Stimulated activated naive B cell treated with anti-CD40 and anti-IgM and Interleukin-4, amounts not matched to agents 10 μg/mL and 1 μg/mL and 100 μg/mL, for 72 hours (primary cell): ENCODE measurements at regions not wholly inside any gene's neighbourhood (a gene's known extent, or its start where the extent isn't known, plus 50 kb on each side); places are given as distances from the start of the nearest gene placed in this dataset.

ENCODE experiments used
- ATAC-seq, 2 donors: fragments of 150-1000 bp; cut with Tn5 transposase; replicated peaks; 2 replicates each; pipeline ENCODE4 v1.10.0; 2021; ENCODE audit warnings: moderate library complexity in 1 of 2
- DNase-seq: peaks from one replicate; pipeline ENCODE4 v3.0.0; 2021
- H3K27ac Mint-ChIP-seq: one replicate; pipeline ENCODE4 v1.8.0; 2022; ENCODE audit warnings: mild to moderate bottlenecking, mixed read lengths
- H3K27me3 Mint-ChIP-seq, 2 donors: one replicate each; pipeline ENCODE4 v1.8.0; 2022; ENCODE audit warnings: mixed read lengths in 2 of 2
- H3K36me3 Mint-ChIP-seq, 2 donors: one replicate each; pipeline ENCODE4 v1.8.0; 2022; ENCODE audit warnings: mixed read lengths in 2 of 2, mild to moderate bottlenecking in 1 of 2
- H3K4me1 Mint-ChIP-seq, 2 donors: one replicate each; pipeline ENCODE4 v1.8.0; 2022; ENCODE audit warnings: mixed read lengths in 2 of 2, mild to moderate bottlenecking in 1 of 2
- H3K4me3 Mint-ChIP-seq, 2 donors: one replicate each; pipeline ENCODE4 v1.8.0; 2022; ENCODE audit warnings: mild to moderate bottlenecking in 2 of 2, mixed read lengths in 2 of 2, moderate library complexity in 1 of 2
- H3K9me3 Mint-ChIP-seq, 2 donors: one replicate each; pipeline ENCODE4 v1.8.0; 2022; ENCODE audit warnings: mixed read lengths in 2 of 2, mild to moderate bottlenecking in 1 of 2

DNA sequence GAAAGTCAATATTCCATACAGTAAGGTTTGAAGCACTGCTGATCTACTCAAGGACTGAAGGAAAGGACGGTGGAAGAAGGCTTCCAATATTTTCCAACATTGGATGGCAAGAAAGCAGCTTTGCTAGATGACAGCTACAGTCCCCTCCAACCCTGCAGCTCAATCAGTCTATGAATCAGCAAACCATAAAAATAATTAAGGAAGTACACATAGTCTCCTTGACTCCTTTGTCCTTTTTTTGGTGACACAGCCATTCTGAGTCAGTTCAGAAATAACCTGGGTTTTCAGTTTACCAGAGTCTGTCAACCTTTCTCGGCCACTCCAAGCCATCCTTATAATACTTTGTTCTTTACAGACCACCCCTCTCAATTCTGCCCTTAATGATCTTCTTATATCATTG is 232.5 kb downstream of the IBTK start:
- no peak overlapping the region for H3K4me3 Mint-ChIP-seq
- DNase-seq (no peak), ATAC-seq (no peak)
- H3K4me1 Mint-ChIP-seq: no peaks in the 10 kb centered on the region
- H3K27ac Mint-ChIP-seq: no peak overlapping the region
- H3K9me3 Mint-ChIP-seq: peaks cover 4 to 7% of the 10 kb centered on the region in 2 donors
- no peaks in the 10 kb centered on the region for H3K36me3 Mint-ChIP-seq
- H3K27me3 Mint-ChIP-seq: no peaks in the 10 kb centered on the region

GRCh38 chr6:82013561-82014530 is 233.7 kb downstream of the IBTK start:
- Mint-ChIP-seq H3K4me3 (no peak overlapping the region), H3K4me1 (no peaks in the 10 kb centered on the region), H3K36me3 (no peaks in the 10 kb centered on the region), H3K27me3 (no peaks in the 10 kb centered on the region), H3K9me3 (peaks cover 7 to 13% of the 10 kb centered on the region in 2 donors), H3K27ac (no peak overlapping the region)
- DNase-seq (no peak), ATAC-seq (no peak)

DNA sequence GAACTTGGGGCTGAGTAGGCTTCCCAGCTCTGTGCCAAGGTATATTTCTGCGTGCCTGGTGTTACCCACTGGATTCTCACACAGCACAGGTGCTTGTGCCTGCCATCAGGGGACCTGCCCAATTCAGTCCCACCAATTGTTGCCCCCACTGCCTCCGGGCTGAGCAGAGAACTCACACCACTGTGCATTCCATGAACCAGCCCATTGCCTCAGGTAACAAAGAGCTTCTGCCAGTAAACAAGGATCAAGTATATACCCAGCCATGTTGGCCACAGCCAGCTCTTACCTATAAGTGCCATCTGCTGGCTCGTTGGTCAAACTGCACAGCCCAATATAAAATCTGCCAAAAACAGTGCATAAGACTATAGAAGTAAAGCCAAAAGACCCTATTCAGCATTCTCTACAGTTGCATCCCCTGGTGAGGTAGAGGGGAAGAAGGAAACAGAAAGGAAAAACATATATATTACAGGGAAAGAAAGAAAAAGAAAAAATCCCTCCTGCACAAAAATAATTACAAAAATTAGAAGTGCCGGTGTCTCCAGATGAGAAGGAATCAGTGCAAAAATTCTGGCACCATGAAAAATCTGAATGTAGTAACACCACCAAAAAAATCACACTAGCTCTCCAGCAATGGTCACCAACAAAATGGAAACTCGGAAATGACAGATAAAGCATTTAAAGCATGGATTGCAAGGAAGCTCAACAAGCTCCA is 241.4 kb downstream of the IBTK start:
- H3K27ac Mint-ChIP-seq: no peak overlapping the region
- peaks cover 0 to 5% of the 10 kb centered on the region in 2 donors for H3K27me3 Mint-ChIP-seq
- peaks cover 0 to 3% of the 10 kb centered on the region in 2 donors for H3K36me3 Mint-ChIP-seq
- DNase-seq (peak; percentile 4), ATAC-seq (peak; percentile 71 to 72)
- no peak overlapping the region for H3K4me3 Mint-ChIP-seq
- no peaks in the 10 kb centered on the region for H3K4me1 Mint-ChIP-seq
- H3K9me3 Mint-ChIP-seq: peaks cover 10 to 23% of the 10 kb centered on the region in 2 donors

DNA sequence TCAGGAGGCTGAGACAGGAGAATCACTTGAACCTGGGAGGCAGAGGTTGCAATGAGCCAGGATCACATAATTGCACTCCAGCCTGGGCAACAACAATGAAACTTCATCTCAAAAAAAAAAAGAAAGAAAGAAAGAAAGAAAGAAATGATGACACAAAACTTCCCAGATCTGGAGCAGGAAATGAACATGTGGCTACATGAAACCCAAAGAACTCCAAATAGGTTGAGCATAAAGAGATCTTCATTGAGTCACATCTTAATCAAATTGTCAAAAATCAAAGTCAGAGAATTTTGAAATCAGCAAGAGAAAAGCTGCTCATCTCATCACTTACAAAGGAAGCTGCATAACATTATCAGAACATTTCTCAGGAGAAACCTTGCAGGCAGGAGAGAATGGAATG is 247.0 kb downstream of the IBTK start:
- no peaks in the 10 kb centered on the region for H3K4me1 Mint-ChIP-seq
- H3K36me3 Mint-ChIP-seq: no peaks in the 10 kb centered on the region
- DNase-seq: no peak
- no peaks in the 10 kb centered on the region for H3K27me3 Mint-ChIP-seq
- no peaks in the 10 kb centered on the region for H3K9me3 Mint-ChIP-seq
- no peak for ATAC-seq
- no peak overlapping the region for H3K4me3 Mint-ChIP-seq
- H3K27ac Mint-ChIP-seq: no peak overlapping the region

GRCh38 chr6:81999826-82000225 is 247.3 kb upstream of the TENT5A start:
- H3K27ac Mint-ChIP-seq: no peak overlapping the region
- H3K4me1 Mint-ChIP-seq: no peaks in the 10 kb centered on the region

GRCh38 chr6:81999270-81999669 is 246.8 kb upstream of the TENT5A start:
- no peak for ATAC-seq

More at GRCh38 chr6:81999826-82000225, 247.3 kb upstream of the TENT5A start:
- ATAC-seq (no peak), DNase-seq (no peak)
- Mint-ChIP-seq H3K4me3 (no peak overlapping the region), H3K36me3 (no peaks in the 10 kb centered on the region), H3K9me3 (no peaks in the 10 kb centered on the region), H3K27me3 (no peaks in the 10 kb centered on the region)

GRCh38 chr6:81998432-81998831 is 246.0 kb upstream of the TENT5A start:
- no peaks in the 10 kb centered on the region for H3K9me3 Mint-ChIP-seq

More at GRCh38 chr6:81999270-81999669, 246.8 kb upstream of the TENT5A start:
- no peak overlapping the region for H3K4me3 Mint-ChIP-seq
- H3K27me3 Mint-ChIP-seq: no peaks in the 10 kb centered on the region
- no peaks in the 10 kb centered on the region for H3K4me1 Mint-ChIP-seq
- H3K27ac Mint-ChIP-seq: no peak overlapping the region
- no peaks in the 10 kb centered on the region for H3K36me3 Mint-ChIP-seq
- DNase-seq: no peak
- no peaks in the 10 kb centered on the region for H3K9me3 Mint-ChIP-seq

GRCh38 chr6:81997090-81997926 is 244.8 kb upstream of the TENT5A start:
- Mint-ChIP-seq H3K4me1 (no peaks in the 10 kb centered on the region), H3K27ac (no peak overlapping the region), H3K36me3 (no peaks in the 10 kb centered on the region), H3K4me3 (no peak overlapping the region), H3K27me3 (no peaks in the 10 kb centered on the region), H3K9me3 (no peaks in the 10 kb centered on the region)
- ATAC-seq: no peak
- no peak for DNase-seq

More at GRCh38 chr6:81998432-81998831, 246.0 kb upstream of the TENT5A start:
- no peaks in the 10 kb centered on the region for H3K27me3 Mint-ChIP-seq
- no peak overlapping the region for H3K4me3 Mint-ChIP-seq
- DNase-seq (no peak), ATAC-seq (no peak)
- no peaks in the 10 kb centered on the region for H3K36me3 Mint-ChIP-seq
- no peak overlapping the region for H3K27ac Mint-ChIP-seq
- H3K4me1 Mint-ChIP-seq: no peaks in the 10 kb centered on the region

GRCh38 chr6:81996414-81996813 is 243.9 kb upstream of the TENT5A start:
- ATAC-seq (no peak), DNase-seq (no peak)
- Mint-ChIP-seq H3K27me3 (no peaks in the 10 kb centered on the region), H3K27ac (no peak overlapping the region), H3K9me3 (no peaks in the 10 kb centered on the region), H3K4me1 (no peaks in the 10 kb centered on the region), H3K4me3 (no peak overlapping the region), H3K36me3 (no peaks in the 10 kb centered on the region)

- Mint-ChIP-seq H3K36me3 (no peaks in the 10 kb centered on the region), H3K9me3 (no peaks in the 10 kb centered on the region), H3K4me3 (no peak overlapping the region), H3K27me3 (no peaks in the 10 kb centered on the region), H3K27ac (no peak overlapping the region), H3K4me1 (no peaks in the 10 kb centered on the region)
- DNase-seq: no peak
- ATAC-seq: no peak
Measured at GRCh38 chr6:81995548-81996289, 243.2 kb upstream of the TENT5A start.

DNA sequence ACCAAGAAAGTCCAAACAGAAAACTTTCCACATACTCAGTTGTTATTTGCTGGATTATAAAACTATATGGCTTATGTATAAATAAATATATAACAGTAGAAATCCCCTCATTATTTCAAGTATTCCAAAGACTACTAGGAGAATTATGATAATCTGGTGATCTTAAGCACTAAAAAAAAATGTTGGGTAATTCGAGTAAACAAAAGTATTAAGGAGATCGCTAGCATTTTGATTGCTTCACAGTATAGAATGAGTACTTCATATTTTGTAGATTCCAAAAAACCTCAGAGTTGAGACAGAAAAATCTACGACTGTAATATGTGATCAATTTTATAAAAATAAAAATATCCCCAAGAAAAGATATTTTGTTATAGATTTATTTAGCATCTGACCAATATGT is 236.4 kb upstream of the TENT5A start:
- no peaks in the 10 kb centered on the region for H3K9me3 Mint-ChIP-seq
- no peak overlapping the region for H3K27ac Mint-ChIP-seq
- H3K27me3 Mint-ChIP-seq: peaks cover 0 to 5% of the 10 kb centered on the region in 2 donors
- no peak for DNase-seq
- H3K4me3 Mint-ChIP-seq: no peak overlapping the region
- H3K36me3 Mint-ChIP-seq: no peaks in the 10 kb centered on the region
- H3K4me1 Mint-ChIP-seq: no peaks in the 10 kb centered on the region
- no peak for ATAC-seq

- Mint-ChIP-seq H3K9me3 (no peaks in the 10 kb centered on the region), H3K4me1 (no peaks in the 10 kb centered on the region), H3K27me3 (peaks cover 0 to 5% of the 10 kb centered on the region in 2 donors), H3K4me3 (no peak overlapping the region), H3K27ac (no peak overlapping the region), H3K36me3 (no peaks in the 10 kb centered on the region)
- ATAC-seq (no peak), DNase-seq (no peak)
Measured at GRCh38 chr6:81988446-81988845, 236.0 kb upstream of the TENT5A start.

DNA sequence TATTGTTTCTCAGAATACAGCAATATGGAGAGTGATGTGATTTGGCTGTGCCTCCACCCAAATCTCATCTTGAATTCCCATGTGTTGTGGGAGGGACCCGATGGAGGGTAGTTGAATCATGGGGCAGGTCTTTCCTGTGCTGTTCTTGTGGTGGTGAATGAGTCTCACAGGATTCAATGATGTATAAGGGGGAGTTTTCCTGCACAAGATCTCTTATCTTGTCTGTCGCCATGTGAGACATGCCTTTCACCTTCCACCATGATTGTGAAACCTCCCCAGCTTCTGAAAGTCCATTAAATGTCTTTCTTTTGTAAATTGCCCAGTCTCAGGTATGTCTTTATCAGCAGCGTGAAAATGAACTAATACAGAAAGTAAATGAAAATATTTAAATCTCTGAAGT is 234.8 kb upstream of the TENT5A start:
- no peak for ATAC-seq
- no peaks in the 10 kb centered on the region for H3K9me3 Mint-ChIP-seq
- H3K36me3 Mint-ChIP-seq: no peaks in the 10 kb centered on the region
- DNase-seq: no peak
- H3K27me3 Mint-ChIP-seq: peaks cover 0 to 5% of the 10 kb centered on the region in 2 donors
- no peak overlapping the region for H3K4me3 Mint-ChIP-seq
- H3K4me1 Mint-ChIP-seq: no peaks in the 10 kb centered on the region
- H3K27ac Mint-ChIP-seq: no peak overlapping the region
